Activated naive CD8-positive, alpha-beta T cell treated with anti-CD3 and anti-CD28 coated beads, Interleukin-2, amount 10 ng/mL, durations not matched to agents 7 days and 5 days (primary cell): ENCODE measurements at regions not wholly inside any gene's neighbourhood (a gene's known extent, or its start where the extent isn't known, plus 50 kb on each side); places are given as distances from the start of the nearest gene placed in this dataset.

Experiments
- ATAC-seq: fragments of 150-1000 bp; cut with Tn5 transposase; one replicate; pipeline ENCODE4 v1.10.0; 2021; ENCODE audit warnings: low read depth, moderate library complexity
- POLR2A ChIA-PET: fragments of 350-600 bp; sonication (Branson Sonifier 250); formaldehyde crosslinking; loops from one replicate; lab custom pipeline; 2021; ENCODE audit warnings: antibody characterized with exemption; lab: Charles Lee
- DNase-seq: peaks from one replicate; pipeline ENCODE4 v3.0.0; 2021
- H3K27ac Mint-ChIP-seq: one replicate; pipeline ENCODE4 v1.8.0; 2022; ENCODE audit warnings: mild to moderate bottlenecking, mixed read lengths
- H3K27me3 Mint-ChIP-seq: one replicate; pipeline ENCODE4 v1.8.0; 2022; ENCODE audit warnings: mild to moderate bottlenecking, moderate library complexity, mixed read lengths
- H3K36me3 Mint-ChIP-seq: one replicate; pipeline ENCODE4 v1.8.0; 2021; ENCODE audit warnings: mild to moderate bottlenecking, mixed read lengths
- H3K4me1 Mint-ChIP-seq: one replicate; pipeline ENCODE4 v1.8.0; 2021; ENCODE audit warnings: mixed read lengths
- H3K4me3 Mint-ChIP-seq: one replicate; pipeline ENCODE4 v1.8.0; 2022; ENCODE audit warnings: mild to moderate bottlenecking, moderate library complexity, mixed read lengths
- H3K9me3 Mint-ChIP-seq: one replicate; pipeline ENCODE4 v1.8.0; 2021; ENCODE audit warnings: mixed read lengths

- POLR2A ChIA-PET = no interaction called here
- H3K4me3 Mint-ChIP-seq = no peak overlapping the region
- peaks cover 33% of the 10 kb centered on the region for H3K27me3 Mint-ChIP-seq
- no peaks in the 10 kb centered on the region for H3K4me1 Mint-ChIP-seq
- H3K36me3 Mint-ChIP-seq = no peaks in the 10 kb centered on the region
- no peak for ATAC-seq
- DNase-seq = no peak
- H3K9me3 Mint-ChIP-seq = peaks cover 1% of the 10 kb centered on the region
- H3K27ac Mint-ChIP-seq = no peak overlapping the region
These were observed 218.4 kb upstream of the LINGO1 start for GRCh38 chr15:77851086-77851485.

- Mint-ChIP-seq H3K4me1 (no peaks in the 10 kb centered on the region), H3K4me3 (no peak overlapping the region), H3K27me3 (peaks cover 28% of the 10 kb centered on the region), H3K36me3 (no peaks in the 10 kb centered on the region), H3K9me3 (peaks cover 1% of the 10 kb centered on the region), H3K27ac (no peak overlapping the region)
- no peak for ATAC-seq
- POLR2A ChIA-PET = no interaction called here
- DNase-seq = no peak
These were observed 214.3 kb upstream of the LINGO1 start for GRCh38 chr15:77846986-77847385.

GRCh38 chr15:77846360-77846759 lies 213.6 kb upstream of the LINGO1 start:
- no peaks in the 10 kb centered on the region for H3K36me3 Mint-ChIP-seq
- no peak for DNase-seq
- peaks cover 1% of the 10 kb centered on the region for H3K9me3 Mint-ChIP-seq
- H3K27ac Mint-ChIP-seq = no peak overlapping the region
- POLR2A ChIA-PET = no interaction called here
- peaks cover 29% of the 10 kb centered on the region for H3K27me3 Mint-ChIP-seq
- no peak for ATAC-seq
- no peaks in the 10 kb centered on the region for H3K4me1 Mint-ChIP-seq
- no peak overlapping the region for H3K4me3 Mint-ChIP-seq

- Mint-ChIP-seq H3K9me3 (no peaks in the 10 kb centered on the region), H3K36me3 (no peaks in the 10 kb centered on the region), H3K4me1 (no peaks in the 10 kb centered on the region), H3K27ac (no peak overlapping the region), H3K27me3 (peaks cover 33% of the 10 kb centered on the region), H3K4me3 (no peak overlapping the region)
- POLR2A ChIA-PET = no interaction called here
- ATAC-seq (no peak), DNase-seq (no peak)
These were observed 212.2 kb upstream of the LINGO1 start for GRCh38 chr15:77844798-77845446.

- POLR2A ChIA-PET = no interaction called here
- H3K9me3 Mint-ChIP-seq = no peaks in the 10 kb centered on the region
- H3K36me3 Mint-ChIP-seq = no peaks in the 10 kb centered on the region
- ATAC-seq (no peak), DNase-seq (no peak)
- peaks cover 34% of the 10 kb centered on the region for H3K27me3 Mint-ChIP-seq
- H3K4me1 Mint-ChIP-seq = no peaks in the 10 kb centered on the region
- H3K27ac Mint-ChIP-seq = no peak overlapping the region
- H3K4me3 Mint-ChIP-seq = no peak overlapping the region
These were observed 210.8 kb upstream of the LINGO1 start for GRCh38 chr15:77843546-77843945.

- Mint-ChIP-seq H3K27ac (no peak overlapping the region), H3K27me3 (peaks cover 13% of the 10 kb centered on the region), H3K4me3 (no peak overlapping the region), H3K4me1 (no peaks in the 10 kb centered on the region), H3K9me3 (no peaks in the 10 kb centered on the region), H3K36me3 (no peaks in the 10 kb centered on the region)
- ATAC-seq (no peak), DNase-seq (no peak)
- POLR2A ChIA-PET = no interaction called here
These were observed 208.5 kb upstream of the LINGO1 start for GRCh38 chr15:77840991-77841775.

GRCh38 chr15:77839970-77840905 lies 207.5 kb upstream of the LINGO1 start:
- H3K4me1 Mint-ChIP-seq = no peaks in the 10 kb centered on the region
- H3K36me3 Mint-ChIP-seq = no peaks in the 10 kb centered on the region
- DNase-seq = peak; percentile 20
- no peaks in the 10 kb centered on the region for H3K9me3 Mint-ChIP-seq
- POLR2A ChIA-PET = no interaction called here
- no peak overlapping the region for H3K27ac Mint-ChIP-seq
- no peak for ATAC-seq
- peaks cover 8% of the 10 kb centered on the region for H3K27me3 Mint-ChIP-seq
- no peak overlapping the region for H3K4me3 Mint-ChIP-seq

- H3K4me3 Mint-ChIP-seq = no peak overlapping the region
- H3K36me3 Mint-ChIP-seq = no peaks in the 10 kb centered on the region
- POLR2A ChIA-PET = no interaction called here
- no peaks in the 10 kb centered on the region for H3K4me1 Mint-ChIP-seq
- no peaks in the 10 kb centered on the region for H3K9me3 Mint-ChIP-seq
- ATAC-seq (no peak), DNase-seq (no peak)
- no peak overlapping the region for H3K27ac Mint-ChIP-seq
- peaks cover 10% of the 10 kb centered on the region for H3K27me3 Mint-ChIP-seq
These were observed 206.7 kb upstream of the LINGO1 start for GRCh38 chr15:77839456-77839855.

GRCh38 chr15:77838595-77838994 lies 205.9 kb upstream of the LINGO1 start:
- no peak overlapping the region for H3K27ac Mint-ChIP-seq
- H3K27me3 Mint-ChIP-seq = peaks cover 10% of the 10 kb centered on the region
- no peak overlapping the region for H3K4me3 Mint-ChIP-seq
- DNase-seq (peak; percentile 19), ATAC-seq (no peak)
- POLR2A ChIA-PET = no interaction called here
- H3K4me1 Mint-ChIP-seq = no peaks in the 10 kb centered on the region
- no peaks in the 10 kb centered on the region for H3K9me3 Mint-ChIP-seq
- no peaks in the 10 kb centered on the region for H3K36me3 Mint-ChIP-seq

GRCh38 chr15:77838061-77838460 lies 205.3 kb upstream of the LINGO1 start:
- Mint-ChIP-seq H3K36me3 (no peaks in the 10 kb centered on the region), H3K27me3 (peaks cover 10% of the 10 kb centered on the region), H3K27ac (no peak overlapping the region), H3K4me1 (no peaks in the 10 kb centered on the region), H3K4me3 (no peak overlapping the region), H3K9me3 (no peaks in the 10 kb centered on the region)
- POLR2A ChIA-PET = no interaction called here
- no peak for DNase-seq
- ATAC-seq = no peak

GRCh38 chr15:77837649-77838025 lies 204.9 kb upstream of the LINGO1 start:
- H3K4me1 Mint-ChIP-seq = no peaks in the 10 kb centered on the region
- H3K4me3 Mint-ChIP-seq = no peak overlapping the region
- H3K27me3 Mint-ChIP-seq = peaks cover 10% of the 10 kb centered on the region
- no peak overlapping the region for H3K27ac Mint-ChIP-seq
- H3K9me3 Mint-ChIP-seq = no peaks in the 10 kb centered on the region
- H3K36me3 Mint-ChIP-seq = no peaks in the 10 kb centered on the region
- ATAC-seq (no peak), DNase-seq (no peak)
- POLR2A ChIA-PET = no interaction called here

GRCh38 chr15:77836906-77837648 lies 204.4 kb upstream of the LINGO1 start:
- no peak overlapping the region for H3K27ac Mint-ChIP-seq
- ATAC-seq (no peak), DNase-seq (no peak)
- POLR2A ChIA-PET = interaction anchor here (0.6 kb wide), 1 partner anchor 602 kb away, joined by 3 read pairs; no protein-coding TSS in a partner anchor
- no peaks in the 10 kb centered on the region for H3K9me3 Mint-ChIP-seq
- peaks cover 10% of the 10 kb centered on the region for H3K27me3 Mint-ChIP-seq
- no peaks in the 10 kb centered on the region for H3K4me1 Mint-ChIP-seq
- H3K36me3 Mint-ChIP-seq = no peaks in the 10 kb centered on the region
- H3K4me3 Mint-ChIP-seq = no peak overlapping the region

- H3K27me3 Mint-ChIP-seq = peaks cover 8% of the 10 kb centered on the region
- no peak overlapping the region for H3K4me3 Mint-ChIP-seq
- no peak for ATAC-seq
- H3K27ac Mint-ChIP-seq = no peak overlapping the region
- H3K4me1 Mint-ChIP-seq = no peaks in the 10 kb centered on the region
- no peaks in the 10 kb centered on the region for H3K36me3 Mint-ChIP-seq
- POLR2A ChIA-PET = no interaction called here
- DNase-seq = peak; percentile 19
- no peaks in the 10 kb centered on the region for H3K9me3 Mint-ChIP-seq
These were observed 203.5 kb upstream of the LINGO1 start for GRCh38 chr15:77836121-77836692.
